Heart left ventricle (tissue), 13 donors: ENCODE measurements at regions not wholly inside any gene's neighbourhood (a gene's known extent, or its start where the extent isn't known, plus 50 kb on each side); places are given as distances from the start of the nearest gene placed in this dataset.

Experiments used
- POLR2A ChIP-seq, 2 donors: fragments of 450-650 bp; IDR thresholded peaks; one replicate each; pipeline ENCODE4 v1.6.1; 2017; ENCODE audit warnings: antibody characterized with exemption in 2 of 2, mild to moderate bottlenecking in 2 of 2, moderate library complexity in 2 of 2
- TF ChIP-seq, protein P1 (sequence below), 12 donors: fragments of 200-600 bp; sonication (generic) in 4 of 12; IDR thresholded peaks; one replicate each; pipeline versions ENCODE4 v1.5.0 to v1.8.0; 2018 to 2022; ENCODE audit warnings: antibody characterized with exemption in 12 of 12, mild to moderate bottlenecking in 5 of 12
- donor health status: ischemic (EF 13 %, LVEDD 7.1; RV severe dilation, severe dysfunction).
- donor health status: DM: no; HTN: yes; CAD: no.
- donor health status: DM: no; HTN: no; CAD: no.
- donor health status: ischemic (EF 25% LVEDD 6.9; RV normal size, moderate dysfunction).
- donor health status: ischemic (EF 25% LVEDD 5.7; RV mildly dilated, moderate dysfunction).
- donor health status: ischemic (EF 35%, LVEDD 5.7; RV mildly dilated, moderate dysfunction).
- donor health status: nonischemic (EF 11% LVEDD 7.7; RV severe dilation, severe dysfunction).
- donor health status: DM: yes; HTN: yes; CAD: no.
- donor health status: PGD.
- donor health status: ischemic (EF 29% LVEDD 5.4; RV normal size, mild dysfunction).
- donor health status: nonischemic (EF 23%, LVEDD 6.1; RV moderate dilation, normal function).

DNA sequence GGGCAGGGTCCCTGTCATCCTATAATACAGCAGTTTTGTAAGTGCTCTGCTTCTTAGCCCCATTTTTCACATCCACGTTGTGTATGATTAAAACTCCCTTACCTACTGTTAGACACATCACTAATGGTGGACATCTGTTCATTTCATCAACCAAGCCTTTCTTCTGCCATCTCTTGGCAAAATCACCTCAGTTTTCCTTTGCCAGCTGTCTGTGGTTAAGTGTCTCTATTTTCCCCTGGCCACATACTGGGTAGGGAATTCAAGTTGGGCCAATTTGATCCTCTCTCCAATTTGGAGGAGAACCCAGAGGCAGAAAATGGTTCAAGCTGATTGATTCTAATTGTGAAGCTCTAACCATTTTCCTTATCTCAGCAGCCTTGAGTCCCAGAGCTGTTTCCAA lies 436.1 kb downstream of the PCDH7 start:
- TF ChIP-seq, protein P1, sequence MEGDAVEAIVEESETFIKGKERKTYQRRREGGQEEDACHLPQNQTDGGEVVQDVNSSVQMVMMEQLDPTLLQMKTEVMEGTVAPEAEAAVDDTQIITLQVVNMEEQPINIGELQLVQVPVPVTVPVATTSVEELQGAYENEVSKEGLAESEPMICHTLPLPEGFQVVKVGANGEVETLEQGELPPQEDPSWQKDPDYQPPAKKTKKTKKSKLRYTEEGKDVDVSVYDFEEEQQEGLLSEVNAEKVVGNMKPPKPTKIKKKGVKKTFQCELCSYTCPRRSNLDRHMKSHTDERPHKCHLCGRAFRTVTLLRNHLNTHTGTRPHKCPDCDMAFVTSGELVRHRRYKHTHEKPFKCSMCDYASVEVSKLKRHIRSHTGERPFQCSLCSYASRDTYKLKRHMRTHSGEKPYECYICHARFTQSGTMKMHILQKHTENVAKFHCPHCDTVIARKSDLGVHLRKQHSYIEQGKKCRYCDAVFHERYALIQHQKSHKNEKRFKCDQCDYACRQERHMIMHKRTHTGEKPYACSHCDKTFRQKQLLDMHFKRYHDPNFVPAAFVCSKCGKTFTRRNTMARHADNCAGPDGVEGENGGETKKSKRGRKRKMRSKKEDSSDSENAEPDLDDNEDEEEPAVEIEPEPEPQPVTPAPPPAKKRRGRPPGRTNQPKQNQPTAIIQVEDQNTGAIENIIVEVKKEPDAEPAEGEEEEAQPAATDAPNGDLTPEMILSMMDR (IDR thresholded peaks at IDR 0.05), result no peak
- TF ChIP-seq POLR2A (IDR thresholded peaks at IDR 0.05), result no peak
